ENCODE measurements at regions not wholly inside any gene's neighbourhood (a gene's known extent, or its start where the extent isn't known, plus 50 kb on each side); places are given as distances from the start of the nearest gene placed in this dataset.

GRCh38 chr9:102483651-102484050 is 511.5 kb upstream of the CYLC2 start:
- Mint-ChIP-seq H3K27me3 (no peaks in the 10 kb centered on the region), H3K27ac (no peak overlapping the region), H3K9me3 (ENCODE audit: insufficient read depth) (peaks cover 3% of the 10 kb centered on the region), H3K4me1 (no peaks in the 10 kb centered on the region), H3K4me3 (no peak overlapping the region)
- Histone ChIP-seq H3K4me1 (ENCODE audit: control insufficient read depth in 2 of 2, insufficient read depth in 2 of 2, low read length in 2 of 2) (no peaks in the 10 kb centered on the region), H3K9me3 (ENCODE audit: control extremely low read depth in 1 of 3, control insufficient read depth in 2 of 3, insufficient read depth in 1 of 3, low read length in 2 of 3) (peaks cover 0 to 3% (median 0%) of the 10 kb centered on the region in 3 donors), H3K27ac (ENCODE audit: low read length in 2 of 2) (no peak overlapping the region), H3K4me2 (replicated peaks; ENCODE audit: low read depth, low read length, poor library complexity, severe bottlenecking) (no peak overlapping the region), H3K4me3 (ENCODE audit: control extremely low read depth in 1 of 5, extremely low read depth in 1 of 5, insufficient read depth in 1 of 5, low read depth in 2 of 5, low read length in 4 of 5) (no peak overlapping the region), H3K36me3 (replicated peaks in 1 of 2; ENCODE audit: control extremely low read depth in 1 of 2, control insufficient read depth in 1 of 2, extremely low read depth in 1 of 2, insufficient read depth in 2 of 2, low read length in 1 of 2) (no peaks in the 10 kb centered on the region), H2AFZ (ENCODE audit: insufficient read depth, low read depth, low read length, poor library complexity, severe bottlenecking) (no peak overlapping the region), H4K20me1 (ENCODE audit: control insufficient read depth, insufficient read depth, low read length, poor library complexity, severe bottlenecking) (no peaks in the 10 kb centered on the region), H3K27me3 (replicated peaks in 1 of 4; ENCODE audit: control extremely low read depth in 1 of 4, control insufficient read depth in 3 of 4, insufficient read depth in 4 of 4, low read length in 3 of 4) (no peaks in the 10 kb centered on the region), H3K79me2 (ENCODE audit: control insufficient read depth, insufficient read depth, low read length) (no peaks in the 10 kb centered on the region), H3K9ac (ENCODE audit: low read length) (no peak overlapping the region)
- WGBS (ENCODE audit: insufficient coverage), result no CpG with 5 or more reads among the region's 1 CpG
- ChIA-PET CTCF (no interaction called here), POLR2A (no interaction called here)
- TF ChIP-seq EZH2 (IDR thresholded peaks at IDR 0.05; ENCODE audit: borderline replicate concordance, insufficient read depth, low read depth, low read length, poor library complexity, severe bottlenecking) (no peak), CTCF (IDR thresholded peaks at IDR 0.05) (no peak)
- intact Hi-C loops (cut with micrococcal nuclease), result no loop called here
- ATAC-seq (ENCODE audit: low read depth), result no peak
- no peak for DNase-seq

- H3K27ac ChIP-seq (ENCODE audit: low read length in 2 of 2), result no peak overlapping the region
- H3K79me2 ChIP-seq (ENCODE audit: control insufficient read depth, insufficient read depth, low read length), result no peaks in the 10 kb centered on the region
- Mint-ChIP-seq H3K27ac (no peak overlapping the region), H3K4me1 (no peaks in the 10 kb centered on the region), H3K27me3 (no peaks in the 10 kb centered on the region), H3K9me3 (ENCODE audit: insufficient read depth) (peaks cover 3% of the 10 kb centered on the region), H3K4me3 (no peak overlapping the region)
- no CpG with 5 or more reads among the region's 1 CpG for WGBS (ENCODE audit: insufficient coverage)
- no peak for DNase-seq
- H3K27me3 ChIP-seq (replicated peaks in 1 of 4; ENCODE audit: control extremely low read depth in 1 of 4, control insufficient read depth in 3 of 4, insufficient read depth in 4 of 4, low read length in 3 of 4), result no peaks in the 10 kb centered on the region
- peaks cover 0 to 3% (median 0%) of the 10 kb centered on the region in 3 donors for H3K9me3 ChIP-seq (ENCODE audit: control extremely low read depth in 1 of 3, control insufficient read depth in 2 of 3, insufficient read depth in 1 of 3, low read length in 2 of 3)
- ChIA-PET POLR2A (no interaction called here), CTCF (no interaction called here)
- H4K20me1 ChIP-seq (ENCODE audit: control insufficient read depth, insufficient read depth, low read length, poor library complexity, severe bottlenecking), result no peaks in the 10 kb centered on the region
- no peak overlapping the region for H3K4me2 ChIP-seq (replicated peaks; ENCODE audit: low read depth, low read length, poor library complexity, severe bottlenecking)
- H3K4me3 ChIP-seq (ENCODE audit: control extremely low read depth in 1 of 5, extremely low read depth in 1 of 5, insufficient read depth in 1 of 5, low read depth in 2 of 5, low read length in 4 of 5), result no peak overlapping the region
- no peaks in the 10 kb centered on the region for H3K36me3 ChIP-seq (replicated peaks in 1 of 2; ENCODE audit: control extremely low read depth in 1 of 2, control insufficient read depth in 1 of 2, extremely low read depth in 1 of 2, insufficient read depth in 2 of 2, low read length in 1 of 2)
- ATAC-seq (ENCODE audit: low read depth), result no peak
- no peak overlapping the region for H2AFZ ChIP-seq (ENCODE audit: insufficient read depth, low read depth, low read length, poor library complexity, severe bottlenecking)
- no peak overlapping the region for H3K9ac ChIP-seq (ENCODE audit: low read length)
- TF ChIP-seq CTCF (IDR thresholded peaks at IDR 0.05), result no peak
- TF ChIP-seq EZH2 (IDR thresholded peaks at IDR 0.05; ENCODE audit: borderline replicate concordance, insufficient read depth, low read depth, low read length, poor library complexity, severe bottlenecking), result no peak
- H3K4me1 ChIP-seq (ENCODE audit: control insufficient read depth in 2 of 2, insufficient read depth in 2 of 2, low read length in 2 of 2), result no peaks in the 10 kb centered on the region
- intact Hi-C loops (cut with micrococcal nuclease), result no loop called here
Observed at GRCh38 chr9:102482776-102483175, 512.4 kb upstream of the CYLC2 start.

All from B cell (primary cell).